GM12891 (cell line): ENCODE measurements at regions not wholly inside any gene's neighbourhood (a gene's known extent, or its start where the extent isn't known, plus 50 kb on each side); places are given as distances from the start of the nearest gene placed in this dataset.

Experiments used
- POLR2A ChIP-seq: IDR thresholded peaks from 2 replicates; pipeline ENCODE4 v1.6.1; 2011; ENCODE audit warnings: low read depth, low read length, control low read depth
- POLR2AphosphoS5 ChIP-seq: IDR thresholded peaks from 2 replicates; pipeline ENCODE4 v1.6.1; 2011; ENCODE audit warnings: low read depth, low read length, control low read depth
- SPI1 ChIP-seq: IDR thresholded peaks from 2 replicates; pipeline ENCODE4 v1.6.1; 2011; ENCODE audit warnings: low read depth, low read length, control low read depth
- TAF1 ChIP-seq: IDR thresholded peaks from 2 replicates; pipeline ENCODE4 v1.6.1; 2011; ENCODE audit warnings: low read depth, low read length, control low read depth

DNA sequence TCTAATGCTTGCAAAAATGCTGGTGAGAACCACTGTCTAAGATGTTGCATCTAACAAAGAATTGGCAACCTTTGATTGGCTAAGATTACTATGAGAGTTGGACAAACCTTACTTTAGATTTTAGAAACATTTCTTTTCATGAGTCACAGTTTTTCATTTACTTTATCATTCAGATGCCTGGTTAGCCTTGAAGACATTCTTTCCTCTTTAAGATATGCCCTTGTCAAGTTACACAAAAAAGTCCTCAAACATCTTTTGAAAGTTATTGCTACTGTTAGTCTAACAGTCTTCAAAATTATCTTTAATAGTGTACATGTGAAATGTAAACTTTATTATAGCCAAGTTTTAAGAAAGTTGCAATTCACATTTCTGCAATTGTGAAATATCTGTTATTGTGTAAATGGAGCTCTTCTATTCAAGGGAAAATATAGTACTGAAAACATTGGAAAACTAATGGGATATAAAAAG is 276.3 kb downstream of the RND3 start:
- no peak for TF ChIP-seq POLR2A
- TF ChIP-seq POLR2AphosphoS5, result no peak
- no peak for TF ChIP-seq SPI1
- no peak for TF ChIP-seq TAF1
